GM21515 (cell line): ENCODE measurements at regions not wholly inside any gene's neighbourhood (a gene's known extent, or its start where the extent isn't known, plus 50 kb on each side); places are given as distances from the start of the nearest gene placed in this dataset.

ENCODE experiments used
- ATAC-seq: cut with Tn5 transposase; IDR thresholded peaks from one replicate; pipeline ENCODE4 v1.9.1; 2021; ENCODE audit not compliant: unreplicated experiment

DNA sequence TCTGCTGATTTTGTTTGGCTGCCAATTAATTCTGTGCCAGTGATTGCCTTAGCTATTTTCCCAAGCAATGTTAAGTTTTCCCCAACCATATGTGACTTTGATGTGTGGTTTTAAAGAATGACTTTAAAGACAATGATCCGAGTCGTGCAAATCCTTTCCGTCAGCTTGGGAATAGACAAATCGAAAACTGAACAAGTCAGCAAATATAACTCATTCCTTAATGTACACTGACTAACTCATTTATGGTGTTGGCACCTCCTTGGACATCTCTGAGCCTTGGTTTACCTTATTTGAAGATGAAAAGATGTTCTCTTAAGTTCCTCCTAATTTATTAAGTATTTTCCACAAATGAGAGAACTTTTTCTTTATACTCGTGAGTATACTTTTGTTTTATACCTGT is 249.4 kb upstream of the SLCO3A1 start:
- ATAC-seq = no peak

DNA sequence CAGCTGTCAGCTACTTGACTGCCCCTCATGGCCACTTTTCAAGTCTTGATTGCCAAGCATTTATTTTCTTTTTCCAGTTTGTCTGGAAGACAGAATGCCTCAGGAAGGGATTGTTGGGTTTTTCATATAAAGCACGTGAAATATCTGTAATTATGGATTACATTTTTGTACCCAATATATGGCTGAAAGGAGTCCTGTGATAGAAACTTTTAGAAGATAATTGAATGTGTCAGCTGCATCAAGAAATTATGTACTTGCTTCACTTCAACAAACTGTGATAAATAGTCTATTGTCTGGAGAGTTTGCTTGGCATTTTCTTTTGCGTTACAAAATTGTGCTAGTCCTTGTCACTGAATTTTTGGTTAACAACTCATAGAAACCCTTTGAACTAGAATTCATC is 247.9 kb upstream of the SLCO3A1 start:
- no peak for ATAC-seq

DNA sequence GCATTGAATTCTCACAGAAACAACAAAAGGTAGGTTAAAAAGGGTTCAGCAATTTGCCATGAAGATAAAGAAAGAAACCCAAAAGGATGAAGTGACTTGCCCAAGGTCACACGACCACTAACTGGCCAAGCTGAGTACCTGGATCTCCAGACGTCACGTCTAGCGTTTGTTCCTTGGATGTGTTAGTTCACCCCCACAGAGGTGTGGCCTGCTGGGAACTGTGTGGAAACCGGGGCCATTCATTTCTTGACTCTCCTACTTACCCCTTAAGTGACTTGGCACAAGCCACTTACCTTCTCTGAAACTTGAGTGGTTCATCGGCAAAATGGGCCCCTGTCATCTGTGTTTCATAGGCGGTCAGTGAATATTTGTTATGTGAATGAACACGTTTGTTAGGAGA is 244.3 kb upstream of the SLCO3A1 start:
- ATAC-seq = no peak

DNA sequence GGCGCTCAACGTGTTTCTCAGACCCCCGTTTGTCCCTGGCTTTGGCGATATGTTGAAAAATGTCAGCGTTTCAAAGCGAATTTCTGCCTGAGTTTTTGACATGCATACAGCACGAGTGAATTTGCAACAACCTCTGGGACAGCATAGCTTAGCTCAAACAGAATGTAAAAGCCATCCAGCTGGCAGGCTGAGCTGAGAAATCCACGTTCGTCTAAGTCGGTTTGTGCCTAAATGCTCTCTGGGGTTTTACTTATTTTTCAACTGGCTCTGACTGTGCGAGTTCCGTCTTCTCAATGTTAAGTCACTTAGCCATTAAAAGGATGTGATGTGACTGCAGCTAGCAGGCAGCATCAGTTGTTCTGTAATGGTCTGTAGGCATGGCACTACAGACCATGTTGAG is 243.5 kb upstream of the SLCO3A1 start:
- no peak for ATAC-seq

DNA sequence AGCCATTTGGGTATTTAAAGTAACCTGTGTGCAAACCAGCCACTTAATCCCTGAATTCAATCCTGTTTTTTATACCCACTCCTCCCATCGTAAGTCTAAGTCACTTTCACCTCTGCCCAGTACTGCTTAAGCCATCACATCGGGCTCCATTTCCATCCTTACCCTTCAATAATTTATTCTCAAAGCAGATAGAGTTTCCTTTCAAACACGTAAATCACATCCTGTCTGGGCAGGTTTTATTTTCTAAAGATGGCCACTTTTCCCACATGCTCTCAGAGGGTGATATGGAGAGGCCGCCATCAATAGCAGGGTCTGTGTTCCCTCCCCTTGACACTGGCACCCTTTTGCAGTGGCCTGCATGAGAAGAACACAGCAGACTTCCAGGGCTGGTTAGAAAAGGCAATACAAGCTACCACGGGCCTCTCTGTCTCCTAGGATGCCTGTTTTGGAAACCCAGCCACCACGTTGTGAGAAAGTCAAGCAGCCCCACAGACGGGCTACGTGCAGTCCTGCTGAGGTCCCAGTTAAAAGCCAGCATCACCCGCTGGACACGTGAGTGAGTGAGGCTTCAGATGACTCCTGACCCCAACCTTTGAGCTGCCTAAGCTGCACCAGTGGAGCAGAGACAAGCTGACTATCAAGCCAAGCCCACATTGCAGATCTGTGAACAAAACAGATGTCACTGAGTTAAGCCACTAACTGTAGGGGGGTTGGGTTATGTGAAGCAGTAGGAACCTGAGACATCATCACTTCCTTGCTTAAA is 241.8 kb upstream of the SLCO3A1 start:
- no peak for ATAC-seq

DNA sequence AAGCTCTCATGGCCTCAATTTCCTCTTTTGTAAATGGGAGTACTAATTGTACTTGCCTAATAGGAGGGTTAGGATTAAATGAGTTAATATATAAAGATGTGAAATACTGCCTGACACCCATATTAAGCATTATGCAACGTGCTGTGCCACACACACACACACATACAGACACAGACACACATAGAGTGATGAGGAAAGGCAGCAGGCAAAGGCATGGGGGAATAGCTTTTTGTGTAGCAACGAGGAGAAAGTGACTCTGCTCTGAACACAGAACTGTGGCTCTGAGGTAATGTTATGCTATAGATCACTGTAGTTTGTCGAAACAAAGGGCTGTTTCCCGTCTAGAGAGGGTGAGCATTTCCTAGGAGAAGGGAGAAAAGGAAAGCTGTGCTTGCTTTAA is 233.3 kb upstream of the SLCO3A1 start:
- ATAC-seq = no peak

DNA sequence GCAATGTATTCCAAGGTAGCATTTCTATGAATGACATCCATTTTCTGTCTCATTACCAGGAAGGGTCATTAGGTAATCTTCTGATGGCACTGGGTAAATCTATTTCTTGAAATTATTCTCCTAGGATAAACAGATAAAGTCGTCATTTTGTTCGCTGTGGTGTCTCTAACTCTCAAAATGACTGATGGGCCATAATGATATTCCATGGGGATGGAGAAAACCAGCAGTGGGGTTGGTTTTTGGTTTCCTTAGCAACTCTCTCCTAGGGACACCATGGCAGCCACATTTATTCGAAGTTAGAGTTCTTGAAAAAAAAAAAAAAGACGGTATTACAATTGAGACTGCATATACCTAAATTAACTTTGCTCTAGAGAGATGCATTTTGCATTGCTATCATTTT is 231.3 kb upstream of the SLCO3A1 start:
- no peak for ATAC-seq

DNA sequence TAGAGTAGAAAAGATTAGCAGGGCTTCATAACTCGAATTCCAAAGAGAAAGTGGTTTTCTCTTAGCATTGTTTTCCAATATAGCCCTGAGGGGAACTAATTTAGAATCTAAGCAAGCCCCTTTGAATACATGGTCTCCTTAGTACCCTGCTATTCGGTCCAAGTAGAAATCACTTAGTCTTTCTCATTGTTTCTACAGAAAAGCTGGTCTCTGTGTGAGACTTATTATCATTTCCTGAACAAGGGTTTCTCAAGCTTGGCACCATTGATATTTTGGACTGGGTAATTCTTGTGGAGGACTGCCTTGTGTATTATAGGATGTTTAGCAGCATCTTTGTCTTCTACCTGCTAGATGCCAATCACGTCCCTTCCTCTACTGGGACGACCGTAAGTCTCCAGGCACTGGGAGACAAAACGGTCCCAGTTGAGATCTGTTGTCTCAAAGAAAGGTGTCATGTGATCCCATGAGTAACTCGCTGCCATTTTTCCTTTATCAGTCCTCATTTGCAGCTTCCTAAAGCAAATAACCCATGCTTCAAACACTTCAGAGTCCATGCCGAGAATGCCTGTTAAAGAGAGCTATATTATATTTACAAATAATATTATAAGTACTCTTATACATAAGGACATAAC is 230.7 kb upstream of the SLCO3A1 start:
- no peak for ATAC-seq

DNA sequence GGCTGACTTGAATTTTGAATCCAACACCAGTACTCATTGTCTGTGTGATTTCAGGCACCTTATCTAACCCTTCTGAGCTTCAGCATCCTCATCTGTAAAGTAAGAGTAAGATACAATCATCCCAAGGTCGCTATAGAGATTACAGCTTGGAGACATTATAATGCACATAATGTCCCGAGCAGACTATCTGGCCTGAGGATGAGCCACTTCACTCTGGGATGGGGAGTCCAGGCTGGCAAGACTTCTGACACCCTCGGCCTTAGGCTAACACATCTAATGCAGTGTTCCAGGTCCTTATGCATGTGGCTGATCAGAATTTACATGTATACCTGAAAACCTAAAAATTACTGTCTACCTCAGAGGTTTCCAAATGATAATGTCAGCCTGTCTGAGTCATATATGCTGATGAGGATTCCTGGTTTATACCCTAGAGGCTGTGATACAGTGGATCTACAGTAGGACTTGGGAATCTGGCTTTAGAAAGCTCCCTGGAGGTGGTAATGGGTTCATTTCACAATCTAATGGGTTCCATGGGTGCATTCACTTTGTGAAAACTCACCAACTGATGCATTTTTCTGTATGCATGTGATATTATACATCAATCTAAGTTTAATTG is 229.0 kb upstream of the SLCO3A1 start:
- ATAC-seq = no peak

DNA sequence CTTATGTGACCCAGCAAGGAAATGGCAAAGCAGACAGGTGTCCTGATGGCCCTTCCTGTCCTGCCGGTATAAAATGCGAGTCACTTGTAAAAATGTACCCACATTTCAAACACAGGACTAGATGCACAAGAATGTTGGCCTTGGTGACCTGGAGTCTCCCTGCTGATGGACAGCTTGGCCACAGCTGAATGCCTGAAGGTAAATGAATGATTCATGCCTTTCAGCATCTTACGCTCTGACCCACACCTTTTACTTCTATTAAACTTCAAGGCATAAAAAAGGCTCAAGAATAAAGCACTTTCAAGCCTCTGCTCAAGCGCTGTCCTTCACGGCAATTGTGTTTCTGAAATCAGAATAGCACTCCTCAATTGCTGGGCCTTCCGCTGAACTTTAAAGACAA is 228.0 kb upstream of the SLCO3A1 start:
- ATAC-seq = no peak

DNA sequence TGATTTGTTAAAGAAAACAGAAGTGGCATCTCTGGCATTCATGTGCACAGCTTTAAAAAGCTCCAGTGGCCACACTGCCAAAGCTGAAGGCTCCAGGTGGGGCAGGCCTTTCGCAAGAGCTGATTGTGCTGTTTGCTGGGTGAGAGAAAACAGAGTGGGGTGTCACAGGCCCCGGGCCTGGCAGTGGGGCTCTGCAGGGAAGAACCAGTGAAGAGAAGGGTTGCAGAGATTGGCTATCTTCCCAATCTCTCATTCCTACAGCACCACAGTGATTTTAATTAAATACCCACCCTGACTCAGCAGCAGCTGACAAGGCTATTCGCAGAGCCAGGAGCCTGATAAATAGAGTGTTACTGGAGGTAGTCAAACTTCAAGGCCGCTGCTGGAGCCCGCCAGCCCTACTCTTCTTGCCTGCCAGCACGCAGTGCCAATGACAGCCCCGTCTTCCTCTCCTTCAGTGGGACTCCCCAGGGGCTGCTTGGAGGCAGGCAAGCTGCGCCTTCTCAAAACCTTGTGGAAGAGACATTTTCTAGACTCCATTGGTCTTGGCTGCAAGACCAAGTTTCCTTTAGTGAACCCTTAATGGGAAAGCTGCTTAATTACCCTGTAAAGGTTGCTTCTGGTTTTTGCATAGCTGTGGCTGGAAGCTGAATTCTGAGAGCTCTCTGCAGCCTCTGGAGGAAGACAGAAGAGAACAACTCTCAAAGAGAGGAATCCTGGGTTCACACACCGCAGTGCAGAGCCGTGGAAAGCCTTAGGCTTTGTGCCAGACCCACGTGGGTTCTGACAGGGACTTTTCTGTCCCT is 225.8 kb upstream of the SLCO3A1 start:
- no peak for ATAC-seq

DNA sequence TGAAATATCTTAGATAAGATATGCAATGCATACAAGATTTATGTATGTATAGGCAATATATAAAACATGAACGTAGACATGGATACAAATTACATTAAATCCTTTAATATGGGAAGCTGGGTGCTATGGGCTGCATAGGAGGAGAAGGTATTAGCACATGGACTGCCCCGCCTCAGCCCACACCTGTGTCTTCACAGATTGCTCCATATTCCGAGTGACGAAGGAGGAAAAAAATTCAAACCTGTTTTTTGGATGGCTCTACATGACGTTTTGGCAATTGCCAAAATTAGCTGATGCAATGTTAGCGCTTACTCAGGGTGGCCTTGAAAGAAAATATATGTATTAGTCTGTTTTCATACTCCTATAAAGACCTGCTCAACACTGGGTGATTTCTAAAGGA is 223.4 kb upstream of the SLCO3A1 start:
- ATAC-seq = no peak

DNA sequence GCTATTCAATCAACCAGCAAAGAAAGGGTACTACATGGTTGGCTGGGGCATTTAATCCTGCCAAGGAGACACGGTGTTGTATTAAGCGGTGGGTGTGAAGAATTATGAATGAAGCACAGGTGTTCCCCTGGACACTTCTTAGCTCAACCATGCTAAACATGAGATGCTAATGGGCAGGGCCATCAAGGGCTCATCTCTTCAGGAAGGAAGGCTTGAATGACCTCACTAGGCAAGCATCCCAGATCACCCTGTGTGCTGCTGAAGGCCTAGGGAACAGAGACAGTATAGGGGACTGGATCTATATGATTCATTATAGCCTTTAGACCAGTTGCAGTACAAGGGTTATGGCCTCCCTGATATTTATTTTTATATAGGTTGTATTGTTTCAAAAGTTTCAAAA is 221.3 kb upstream of the SLCO3A1 start:
- no peak for ATAC-seq

DNA sequence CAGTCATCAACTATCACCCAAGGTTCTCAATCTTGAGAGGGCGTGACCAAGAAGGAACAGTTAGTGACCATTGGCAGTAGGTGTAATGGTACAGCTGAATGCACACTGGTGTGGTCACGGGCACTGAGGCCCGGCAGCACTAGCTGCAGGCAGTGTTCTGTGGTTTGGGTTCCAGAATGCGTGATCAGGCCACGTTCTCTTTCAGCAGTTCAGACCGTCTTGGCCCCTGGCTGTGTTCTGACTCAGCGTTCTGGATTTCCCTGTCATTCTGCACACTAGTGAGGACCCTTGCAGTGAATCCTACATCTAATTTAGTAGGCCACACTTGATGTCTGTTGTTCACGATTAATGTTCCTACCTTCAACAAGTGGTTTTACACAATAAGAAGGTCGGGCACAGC is 220.5 kb upstream of the SLCO3A1 start:
- ATAC-seq = no peak

DNA sequence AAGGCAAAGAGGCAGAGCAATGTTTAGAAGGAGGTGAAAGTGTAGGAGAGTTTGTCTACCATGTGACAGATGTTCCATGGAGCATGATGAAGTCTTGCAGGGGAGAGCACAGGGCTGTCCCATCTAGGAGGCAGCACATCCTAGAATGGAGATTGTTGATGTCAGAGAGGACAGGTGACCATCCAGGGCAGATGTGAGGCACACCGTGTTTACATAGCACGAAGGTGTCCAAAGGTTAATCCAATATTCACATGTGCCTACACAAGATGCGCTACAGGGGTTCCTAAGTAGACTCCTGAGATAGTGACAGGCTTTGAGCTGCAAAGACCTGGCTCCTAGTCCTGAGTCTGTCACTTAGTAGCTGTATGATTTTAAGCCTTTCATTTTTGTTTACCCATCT is 219.3 kb upstream of the SLCO3A1 start:
- ATAC-seq = no peak

DNA sequence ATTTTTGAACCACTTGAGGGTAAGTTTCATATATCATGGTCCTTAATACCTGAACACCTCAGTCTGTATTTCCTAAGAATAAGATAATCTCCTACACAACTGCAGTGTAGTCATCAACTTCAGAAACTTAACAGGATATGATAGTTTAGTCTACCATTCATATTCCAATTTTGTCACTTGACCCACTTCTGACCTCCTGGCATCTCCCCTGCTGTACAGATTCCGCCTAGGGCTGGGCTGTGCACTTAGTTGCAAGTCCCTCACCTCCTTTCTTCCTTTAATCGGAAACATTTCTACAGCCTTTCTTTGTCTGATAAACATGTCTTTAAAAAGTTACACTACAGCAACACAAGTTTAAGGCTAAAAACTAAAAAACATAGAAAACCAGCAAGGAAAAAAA is 218.4 kb upstream of the SLCO3A1 start:
- no peak for ATAC-seq

DNA sequence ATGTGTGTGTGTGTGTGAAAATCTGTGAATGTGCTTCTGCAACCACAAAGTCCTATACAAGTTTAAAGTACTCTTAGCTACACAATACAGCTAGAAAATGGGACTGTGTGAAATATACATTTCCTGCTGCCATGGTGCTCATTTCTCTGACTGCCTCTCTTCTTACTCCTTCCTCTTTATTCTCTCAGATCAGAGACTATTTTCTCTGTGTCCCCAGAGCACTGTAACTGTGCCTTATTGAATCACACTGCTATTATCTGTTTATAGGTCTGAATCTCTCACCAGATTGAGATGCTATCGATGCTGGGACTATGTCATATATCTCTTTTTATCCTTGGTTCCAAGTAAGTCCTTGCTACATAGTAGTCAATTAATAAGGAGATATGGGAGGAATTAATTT is 217.9 kb upstream of the SLCO3A1 start:
- no peak for ATAC-seq

DNA sequence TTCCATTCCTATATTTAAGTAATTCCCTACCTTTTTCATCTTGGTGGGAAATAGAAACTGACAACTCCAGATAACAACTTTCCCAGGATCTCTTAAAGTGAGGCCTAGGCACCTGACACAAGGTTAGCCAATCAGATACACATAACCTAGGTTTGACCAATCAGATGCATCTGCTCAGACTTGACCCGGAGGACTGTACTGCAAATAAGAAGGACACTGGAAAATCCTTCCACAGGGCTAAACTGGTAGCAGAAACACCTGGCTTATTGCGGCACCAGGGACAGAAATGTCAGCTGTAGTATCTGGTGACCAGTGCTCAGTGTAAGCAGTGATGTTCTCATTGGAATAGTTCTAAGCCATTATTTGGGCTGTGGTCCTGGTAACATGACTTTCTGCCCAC is 204.5 kb upstream of the SLCO3A1 start:
- ATAC-seq = no peak

DNA sequence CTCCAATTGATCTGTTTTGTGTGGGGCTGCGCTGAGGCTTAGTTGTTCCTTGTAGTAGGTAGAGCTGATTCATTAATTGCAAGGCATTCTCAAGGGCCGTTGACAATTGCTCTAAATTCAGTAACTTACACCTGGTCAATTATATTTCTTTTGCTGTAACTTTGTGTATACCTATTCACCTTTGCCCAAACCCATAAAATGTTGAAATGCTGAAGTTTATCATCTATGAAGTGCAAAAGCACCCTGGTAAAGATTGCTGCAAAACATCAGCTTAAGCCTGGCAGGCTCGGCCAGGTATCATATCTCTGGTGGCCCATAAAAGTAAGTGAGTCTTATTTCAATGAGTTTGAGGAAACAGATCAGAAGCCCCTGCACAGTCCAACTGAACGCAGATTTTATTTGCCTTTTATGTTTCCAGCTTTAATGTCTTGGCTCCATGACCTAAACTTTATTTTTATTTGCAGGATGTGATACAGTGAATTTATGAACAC is 203.6 kb upstream of the SLCO3A1 start:
- no peak for ATAC-seq

DNA sequence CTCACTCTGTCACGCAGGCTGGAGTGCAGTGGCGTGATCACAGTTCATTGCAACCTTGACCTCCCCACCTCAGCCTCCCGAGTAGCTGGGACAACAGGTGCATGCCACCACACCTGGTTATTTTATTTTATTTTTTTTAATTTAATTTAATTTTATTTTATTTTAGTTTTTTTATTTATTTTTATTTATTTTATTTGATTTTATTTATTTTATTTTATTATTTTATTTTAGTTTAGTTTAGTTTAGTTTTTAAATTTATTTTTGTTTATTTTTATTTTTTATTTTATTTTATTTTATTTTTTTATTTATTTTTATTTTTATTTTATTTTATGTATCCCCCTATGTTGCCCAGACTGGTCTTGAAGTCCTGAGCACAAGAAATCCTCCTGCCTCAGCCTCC is 202.3 kb upstream of the SLCO3A1 start:
- no peak for ATAC-seq

DNA sequence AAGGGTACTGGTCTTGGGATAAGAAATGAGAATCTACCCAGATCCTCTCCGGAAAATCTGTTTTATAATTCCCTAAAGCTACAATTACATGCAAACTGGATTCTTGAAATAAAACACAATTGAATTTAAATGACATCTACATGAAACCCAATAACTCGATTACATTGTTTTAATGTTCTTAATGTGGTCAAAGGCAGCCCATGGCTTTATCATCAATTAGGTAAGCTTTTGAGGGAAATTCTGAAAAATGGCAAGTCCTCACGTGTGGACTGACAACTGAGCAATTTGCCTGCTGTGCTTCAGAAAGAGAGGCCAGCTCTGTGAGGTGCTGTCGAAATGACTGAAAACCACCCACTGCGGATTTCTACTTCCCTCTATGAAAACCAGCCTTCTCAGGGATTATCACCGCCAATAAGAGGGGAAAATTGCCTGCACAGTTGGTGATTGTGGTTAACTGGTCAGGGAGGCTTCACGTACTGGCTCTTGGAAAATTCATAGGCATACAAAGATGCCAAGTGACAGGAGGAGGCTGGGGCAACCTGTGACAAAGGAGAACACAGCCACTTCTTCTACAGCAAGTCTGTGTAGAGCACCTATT is 200.8 kb upstream of the SLCO3A1 start:
- ATAC-seq = no peak
